COR-L47 (cell line): ENCODE measurements at regions not wholly inside any gene's neighbourhood (a gene's known extent, or its start where the extent isn't known, plus 50 kb on each side); places are given as distances from the start of the nearest gene placed in this dataset.
A peak's percentile ranks its signal among the peaks of the same experiment; 100 is the strongest.
"Not testable (repeated sequence)": the region's sequence is repeated elsewhere in the genome, so short reads cannot be mapped to it uniquely, and the experiment has no call there.

Experiments
- DNase-seq: peaks from one replicate; lab custom pipeline; 2025; lab: John Stamatoyannopoulos, UW

- DNase-seq, result not testable (repeated sequence)
These were observed 225.2 kb downstream of the NPHP4 start for GRCh38 chr1:5766996-5767395.

DNA sequence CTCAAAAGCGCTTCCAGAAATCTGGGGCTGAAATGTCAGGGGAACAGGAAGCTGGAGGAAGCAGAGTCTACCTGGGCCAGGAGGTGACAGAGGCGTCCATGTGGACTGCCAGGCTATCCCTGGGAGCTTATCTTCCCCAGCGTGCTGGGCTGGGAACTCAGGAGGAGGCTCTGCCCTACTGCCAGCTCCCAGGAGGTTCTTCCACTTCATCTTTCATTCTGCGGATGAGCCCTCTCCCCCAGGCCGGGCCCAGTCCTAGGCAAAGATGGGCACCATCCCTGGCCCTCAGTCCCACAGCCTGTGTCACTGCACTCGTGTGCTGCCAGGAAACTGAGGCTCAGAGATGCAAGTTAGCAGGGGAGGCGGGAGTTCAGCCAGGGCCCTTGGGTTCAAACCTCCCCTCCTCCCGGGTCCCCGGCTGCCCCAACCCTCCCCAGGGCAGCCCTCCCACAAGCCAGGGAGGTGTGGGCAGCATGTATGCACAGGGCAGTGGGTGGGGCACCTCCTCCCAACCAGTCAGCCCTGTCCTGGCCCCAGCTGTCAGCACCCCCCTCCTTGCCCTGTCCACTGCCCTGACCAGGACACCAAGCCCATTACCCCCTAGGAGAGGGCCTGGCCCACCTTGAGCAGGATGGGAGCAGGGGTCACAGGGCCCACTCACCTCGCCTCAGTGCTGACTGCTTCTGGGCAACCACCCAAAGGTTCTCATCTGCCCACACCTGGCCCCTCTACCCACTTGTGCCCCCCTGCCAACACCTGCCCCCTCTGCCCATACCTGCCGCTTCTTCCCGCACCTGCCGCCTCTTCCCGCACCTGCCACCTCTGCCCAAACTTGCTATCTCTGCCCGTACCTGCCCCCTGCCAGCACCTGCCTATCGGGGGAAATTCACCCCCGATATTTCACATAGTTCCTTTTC is 226.0 kb downstream of the NPHP4 start:
- DNase-seq, result no peak

DNA sequence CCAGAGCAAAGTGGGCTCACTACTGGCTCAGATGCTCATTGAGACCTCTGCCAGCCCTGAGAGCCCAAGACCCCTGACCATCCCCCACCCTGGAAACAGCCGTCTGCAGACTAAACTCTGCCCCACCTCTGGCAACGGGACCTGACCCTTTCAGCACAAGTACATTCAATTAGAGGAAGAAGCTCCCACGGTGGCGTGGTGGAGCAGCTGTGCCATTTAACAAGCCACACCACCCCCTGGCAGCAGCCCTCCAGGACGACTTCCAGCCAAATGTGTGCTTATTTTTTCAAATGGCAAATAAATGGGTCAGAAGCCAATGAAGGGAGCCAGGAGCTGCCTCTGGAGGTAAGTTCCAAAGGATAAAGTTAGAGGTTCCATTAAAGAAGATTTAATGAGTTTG is 226.7 kb downstream of the NPHP4 start:
- no peak for DNase-seq

DNA sequence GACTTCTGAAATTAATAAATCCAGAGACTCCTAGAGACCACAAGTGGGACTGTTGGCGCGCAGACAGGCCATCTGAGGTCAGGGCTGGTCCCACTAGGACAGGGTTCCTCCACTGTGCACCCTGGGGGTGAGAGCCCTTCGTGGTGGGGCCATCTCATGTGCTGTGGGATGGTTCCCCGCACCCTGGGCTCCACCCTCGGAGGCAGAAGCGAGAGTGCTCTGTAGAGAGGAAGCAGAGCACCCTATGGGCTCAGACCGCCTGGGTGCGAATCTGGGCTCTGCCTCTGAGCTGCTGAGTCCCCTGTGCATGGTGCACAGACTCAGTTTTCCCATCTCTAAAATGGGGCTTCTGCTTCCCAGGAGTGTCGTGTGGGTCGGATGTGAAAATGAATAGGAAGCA is 227.3 kb downstream of the NPHP4 start:
- DNase-seq, result no peak

- no peak for DNase-seq
These were observed 227.8 kb downstream of the NPHP4 start for GRCh38 chr1:5764464-5764863.

GRCh38 chr1:5763696-5764370 is 228.4 kb downstream of the NPHP4 start:
- DNase-seq, result no peak

GRCh38 chr1:5758859-5759578 is 233.2 kb downstream of the NPHP4 start:
- DNase-seq, result no peak

- peak; percentile 50 for DNase-seq
These were observed 234.0 kb downstream of the NPHP4 start for GRCh38 chr1:5758000-5758858.

GRCh38 chr1:5757187-5757805 is 234.9 kb downstream of the NPHP4 start:
- no peak for DNase-seq

DNA sequence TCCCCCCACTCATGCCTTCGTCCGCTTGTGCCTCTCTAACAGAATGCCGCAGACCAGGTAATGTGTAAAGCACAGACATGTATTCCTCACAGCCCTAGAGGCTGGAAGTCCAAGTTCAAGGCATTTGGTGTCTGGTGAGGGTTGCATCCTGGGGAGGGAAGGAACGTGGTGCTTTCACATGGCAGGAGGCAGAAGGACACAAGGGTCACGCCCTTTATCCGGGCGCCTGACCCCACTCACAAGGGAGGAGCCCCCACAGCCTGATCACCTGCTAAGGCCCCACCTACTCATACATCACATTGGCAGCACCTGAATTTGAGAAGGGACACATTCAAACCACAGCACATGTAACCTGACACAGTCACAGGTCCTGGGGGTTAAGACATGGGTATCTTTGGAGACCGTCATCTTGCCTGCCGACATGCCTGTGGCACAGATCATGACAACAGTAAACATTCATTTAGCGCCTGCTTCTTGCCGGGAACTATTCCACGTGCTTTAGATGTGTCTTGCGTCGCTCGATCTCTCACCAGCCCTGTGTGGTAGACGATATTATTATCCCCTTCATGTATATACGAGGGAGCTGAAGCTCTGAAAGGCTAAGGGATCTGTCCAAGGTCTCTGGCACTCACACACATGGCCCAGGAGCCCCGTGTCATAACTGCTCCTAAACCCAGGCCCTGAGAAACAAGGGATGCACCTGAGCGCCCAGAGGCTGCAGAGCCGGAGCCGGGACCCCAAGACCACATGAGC is 235.6 kb downstream of the NPHP4 start:
- no peak for DNase-seq

- no peak for DNase-seq
These were observed 236.6 kb downstream of the NPHP4 start for GRCh38 chr1:5755552-5756125.

DNA sequence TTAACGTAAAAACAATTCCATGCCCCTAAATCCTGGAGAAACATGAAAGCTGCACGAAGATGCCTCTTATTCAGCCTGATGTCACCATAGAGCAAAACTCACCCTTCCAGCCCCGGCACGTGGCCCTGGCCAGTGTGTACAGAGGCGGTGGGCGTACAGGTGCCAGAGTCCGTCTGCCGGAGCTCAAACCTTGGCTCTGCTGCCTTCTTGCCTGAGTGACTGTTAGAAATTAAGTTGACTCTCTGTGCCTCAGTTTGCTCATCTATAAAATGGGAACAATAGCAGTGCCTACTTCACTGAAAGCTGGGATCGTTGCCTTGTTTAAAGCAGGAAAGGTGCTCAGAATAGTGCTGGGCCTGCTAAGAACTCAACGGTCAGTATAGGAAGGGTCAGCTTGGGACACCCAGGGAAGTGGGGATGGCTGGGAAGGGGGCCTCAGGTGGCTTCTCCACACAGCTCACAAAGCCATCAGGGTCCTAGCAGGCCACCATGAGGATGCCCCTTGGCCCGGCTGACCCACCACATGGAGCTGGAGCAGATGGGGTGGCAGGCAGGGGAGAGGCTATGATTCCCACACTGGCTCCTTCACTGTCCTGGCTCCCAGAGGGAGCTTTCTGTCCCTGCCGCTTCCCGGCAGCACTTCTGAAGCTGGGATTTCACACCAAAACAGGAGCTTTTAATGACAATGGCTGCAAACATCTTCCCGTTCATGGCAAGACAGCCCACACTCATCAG is 237.2 kb downstream of the NPHP4 start:
- DNase-seq, result no peak

DNA sequence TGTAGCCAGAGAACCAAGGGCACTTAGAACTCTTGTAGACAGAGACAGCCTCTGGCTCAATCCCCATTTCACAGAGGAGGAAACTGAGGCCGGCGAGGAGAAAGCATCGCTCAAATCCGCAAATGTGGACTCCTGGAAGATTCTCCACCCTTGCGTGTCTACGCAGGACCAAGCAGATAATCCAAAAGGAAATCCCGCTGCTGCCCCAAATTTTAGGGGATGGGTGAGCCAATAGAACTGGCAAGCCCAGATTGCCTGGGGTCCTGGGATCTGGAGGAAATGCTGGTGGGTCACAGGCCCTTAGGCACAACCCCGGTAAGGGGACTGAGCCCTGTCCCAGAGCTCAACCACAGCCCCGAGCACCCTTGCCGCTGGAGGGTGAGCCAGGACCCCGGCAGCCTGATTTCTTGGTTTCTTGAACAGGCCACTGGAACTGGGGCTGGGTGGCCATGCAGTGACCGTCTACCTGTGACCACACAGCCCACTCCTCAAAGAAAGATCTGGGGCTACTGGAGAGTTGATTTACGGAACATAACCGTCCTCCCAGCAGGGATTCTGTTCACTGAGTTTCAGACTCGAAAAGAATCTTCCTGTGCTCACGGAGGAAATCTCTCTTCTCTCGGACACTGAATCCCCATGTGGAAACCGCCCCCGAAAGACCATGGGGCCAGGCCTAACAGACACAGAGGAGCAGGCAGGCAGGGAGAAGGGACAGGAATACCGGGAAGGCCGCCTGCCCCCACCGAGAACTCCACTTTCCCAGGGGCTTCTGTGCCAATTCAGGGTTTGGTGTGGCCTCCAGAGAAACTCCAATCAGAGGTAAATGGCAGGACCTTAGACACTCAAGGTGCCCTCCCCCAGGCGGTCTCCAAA is 238.4 kb downstream of the NPHP4 start:
- no peak for DNase-seq

DNA sequence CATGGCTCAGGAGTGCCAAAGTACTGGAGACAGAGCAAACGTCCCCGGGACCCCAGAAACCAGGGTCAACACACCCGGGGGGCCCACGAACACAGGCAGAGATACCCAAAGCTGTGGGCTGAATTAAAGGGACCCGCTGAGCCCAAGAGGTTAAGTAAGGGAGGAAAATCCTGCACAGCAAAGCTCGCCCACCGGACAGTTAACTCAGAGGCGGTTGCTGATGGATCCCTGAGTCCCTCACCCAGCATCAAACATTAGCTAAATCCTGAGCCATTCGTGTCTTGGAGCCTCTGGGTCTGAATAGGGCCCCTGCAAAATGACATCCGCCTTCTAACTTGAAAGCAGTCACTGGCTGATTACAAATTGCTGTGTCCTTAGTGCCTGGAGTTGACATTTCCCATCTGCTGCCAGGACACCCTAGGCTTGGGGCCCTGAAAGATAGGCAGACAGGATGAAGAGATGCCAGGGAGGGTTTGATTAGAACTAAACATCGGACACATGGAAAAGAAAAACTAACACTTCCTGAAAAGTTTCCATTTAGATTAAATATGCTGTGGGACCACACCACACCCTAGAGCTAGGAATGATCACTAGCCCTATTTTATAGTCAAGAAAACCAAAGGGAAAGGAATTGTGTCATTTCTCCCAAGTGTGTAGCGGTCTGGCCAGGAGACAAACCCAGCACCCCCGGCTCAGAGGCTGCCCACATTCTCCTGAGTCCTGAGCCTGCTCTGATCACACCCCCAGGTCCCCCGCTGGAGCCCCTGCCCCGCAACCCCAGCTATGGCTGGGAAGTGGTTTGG is 239.3 kb downstream of the NPHP4 start:
- no peak for DNase-seq

DNA sequence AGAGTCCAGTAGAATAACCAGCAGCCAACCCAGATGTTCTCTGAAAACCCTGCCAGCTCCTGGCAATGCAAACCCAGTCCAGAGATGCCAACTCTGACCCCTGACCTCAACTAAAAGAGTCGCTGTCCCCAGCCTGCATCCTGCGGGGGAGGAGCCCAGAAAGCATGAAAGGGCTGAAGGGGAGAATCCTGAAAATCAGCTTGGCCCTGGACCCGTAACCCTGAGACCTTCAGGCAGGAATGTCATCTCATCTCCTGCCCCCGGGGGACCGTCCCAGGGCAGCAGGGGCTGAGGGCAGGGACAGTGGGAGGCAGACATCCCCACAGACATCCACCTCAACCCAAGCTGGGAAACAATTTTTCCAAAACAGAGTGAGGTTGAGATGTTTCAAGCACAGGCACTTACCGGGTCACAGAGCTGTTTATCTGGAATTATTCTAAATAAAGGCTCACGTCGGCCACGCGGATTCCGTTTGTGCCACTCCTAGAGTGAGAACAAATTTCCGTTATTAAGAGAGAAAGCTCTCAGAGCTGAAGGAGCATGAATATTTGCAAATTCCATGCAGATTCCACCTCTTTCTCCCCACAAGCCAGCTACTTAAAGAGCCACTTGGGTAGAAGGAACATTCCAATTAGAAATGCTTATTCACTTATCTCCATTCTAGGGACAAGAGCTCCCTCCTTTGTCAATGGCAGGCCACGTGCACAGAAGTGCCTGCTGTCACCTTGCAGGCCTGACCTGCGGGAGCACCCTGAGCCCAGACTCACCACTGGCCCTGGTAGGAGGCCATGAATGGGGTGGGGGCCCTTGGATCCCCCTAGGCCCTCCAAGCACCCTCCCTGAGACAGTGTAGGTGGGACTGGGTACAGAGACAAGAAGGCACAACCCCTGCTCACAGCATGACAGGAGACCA is 240.1 kb downstream of the NPHP4 start:
- no peak for DNase-seq

GRCh38 chr1:5751163-5751540 is 241.1 kb downstream of the NPHP4 start:
- DNase-seq, result no peak
